Activated naive CD4-positive, alpha-beta T cell (primary cell): ENCODE measurements at regions not wholly inside any gene's neighbourhood (a gene's known extent, or its start where the extent isn't known, plus 50 kb on each side); places are given as distances from the start of the nearest gene placed in this dataset.

Source experiments
- DNase-seq, 4 experiments: peaks; one replicate each; lab custom pipeline; 2025; lab: John Stamatoyannopoulos, UW

GRCh38 chr2:42932271-42933151 is 140.1 kb upstream of the HAAO start:
- DNase-seq = no peak

GRCh38 chr2:42931818-42932195 is 139.4 kb upstream of the HAAO start:
- DNase-seq = no peak

DNA sequence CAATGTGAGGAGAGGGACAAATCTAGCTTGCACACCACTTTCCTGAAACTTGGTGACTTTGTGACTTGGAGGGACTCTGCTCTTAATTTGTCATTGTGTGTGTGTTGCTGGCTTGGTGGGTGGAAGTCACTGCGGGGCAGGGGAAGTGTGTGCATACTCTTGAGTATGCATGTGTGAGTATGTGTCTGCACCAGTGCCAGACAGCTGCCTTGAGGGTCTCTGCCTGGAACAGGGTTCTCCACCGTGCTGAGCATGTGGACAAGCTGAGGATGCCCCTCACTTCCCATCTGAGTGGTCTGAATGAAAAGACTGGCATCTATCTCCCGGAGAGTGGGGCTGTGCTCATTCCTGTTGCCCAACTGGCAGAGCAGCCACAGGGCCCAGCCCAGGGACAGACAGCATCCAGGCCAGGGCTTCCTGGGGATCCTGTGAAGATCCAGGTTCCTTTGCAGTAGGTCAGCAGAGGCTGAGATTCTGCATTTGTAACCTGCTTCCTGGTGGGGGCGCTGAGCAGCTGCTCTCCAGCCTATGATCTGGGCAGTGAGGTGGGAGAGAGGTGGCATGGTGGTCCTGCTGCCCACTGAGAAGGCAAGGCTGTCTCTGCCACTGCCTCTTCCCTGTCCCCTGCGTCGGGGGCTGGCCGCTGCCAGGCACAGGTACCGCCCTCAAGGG is 138.9 kb upstream of the HAAO start:
- no peak for DNase-seq

DNA sequence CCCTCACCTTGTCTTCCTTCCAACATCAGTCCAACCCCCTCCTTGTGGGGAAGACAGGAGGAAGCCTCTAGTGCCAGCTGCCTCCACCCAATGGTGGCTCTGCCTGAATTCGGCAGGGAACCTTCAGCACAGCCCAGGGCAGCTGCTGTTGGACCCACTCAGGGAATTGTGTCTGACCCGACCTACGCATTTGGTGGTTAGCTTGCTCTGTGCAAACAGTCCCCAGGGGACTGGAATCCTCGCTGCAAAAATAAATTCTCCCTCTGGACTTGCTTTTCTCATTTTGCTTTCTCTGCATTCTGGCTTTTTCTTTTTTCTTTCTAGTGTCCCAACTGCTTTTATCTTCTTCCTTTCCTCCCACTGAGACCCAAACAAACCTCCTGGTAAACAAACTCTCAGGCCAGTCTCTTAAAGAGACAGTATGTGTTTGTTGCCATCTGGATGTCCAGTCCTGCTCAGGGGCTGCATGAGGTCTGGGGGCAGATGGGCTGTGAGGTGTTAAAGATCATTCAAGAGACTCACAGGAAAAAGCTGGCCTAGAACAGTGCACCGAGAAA is 137.7 kb upstream of the HAAO start:
- no peak for DNase-seq

DNA sequence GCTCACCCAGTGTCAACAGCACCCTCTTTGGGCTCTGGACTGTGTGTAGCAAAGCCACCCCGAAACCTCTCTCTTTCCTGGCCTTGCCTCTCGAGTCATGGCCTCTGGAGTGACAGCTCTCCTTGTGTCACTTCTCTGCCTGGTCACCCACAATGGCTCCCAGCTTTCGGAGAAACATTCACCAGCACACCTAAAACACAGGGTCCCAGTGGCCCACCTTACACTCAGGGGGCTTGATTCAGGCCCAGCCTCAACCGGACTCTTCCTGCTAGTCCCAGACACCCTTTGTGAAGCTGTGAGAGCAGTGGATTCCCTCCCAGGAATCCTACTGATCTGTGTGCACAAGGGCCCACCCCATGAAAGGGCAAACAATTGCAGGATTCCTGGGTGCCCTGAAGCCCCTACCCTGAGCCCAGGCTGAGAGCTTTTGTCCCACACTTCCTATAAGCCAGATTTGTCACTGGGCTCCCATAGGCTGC is 137.2 kb upstream of the HAAO start:
- no peak for DNase-seq

- no peak for DNase-seq
These were observed 136.5 kb upstream of the HAAO start for GRCh38 chr2:42928692-42929545.

GRCh38 chr2:42928161-42928691 is 135.8 kb upstream of the HAAO start:
- DNase-seq = no peak

- DNase-seq = no peak
These were observed 135.2 kb upstream of the HAAO start for GRCh38 chr2:42927334-42928160.

DNA sequence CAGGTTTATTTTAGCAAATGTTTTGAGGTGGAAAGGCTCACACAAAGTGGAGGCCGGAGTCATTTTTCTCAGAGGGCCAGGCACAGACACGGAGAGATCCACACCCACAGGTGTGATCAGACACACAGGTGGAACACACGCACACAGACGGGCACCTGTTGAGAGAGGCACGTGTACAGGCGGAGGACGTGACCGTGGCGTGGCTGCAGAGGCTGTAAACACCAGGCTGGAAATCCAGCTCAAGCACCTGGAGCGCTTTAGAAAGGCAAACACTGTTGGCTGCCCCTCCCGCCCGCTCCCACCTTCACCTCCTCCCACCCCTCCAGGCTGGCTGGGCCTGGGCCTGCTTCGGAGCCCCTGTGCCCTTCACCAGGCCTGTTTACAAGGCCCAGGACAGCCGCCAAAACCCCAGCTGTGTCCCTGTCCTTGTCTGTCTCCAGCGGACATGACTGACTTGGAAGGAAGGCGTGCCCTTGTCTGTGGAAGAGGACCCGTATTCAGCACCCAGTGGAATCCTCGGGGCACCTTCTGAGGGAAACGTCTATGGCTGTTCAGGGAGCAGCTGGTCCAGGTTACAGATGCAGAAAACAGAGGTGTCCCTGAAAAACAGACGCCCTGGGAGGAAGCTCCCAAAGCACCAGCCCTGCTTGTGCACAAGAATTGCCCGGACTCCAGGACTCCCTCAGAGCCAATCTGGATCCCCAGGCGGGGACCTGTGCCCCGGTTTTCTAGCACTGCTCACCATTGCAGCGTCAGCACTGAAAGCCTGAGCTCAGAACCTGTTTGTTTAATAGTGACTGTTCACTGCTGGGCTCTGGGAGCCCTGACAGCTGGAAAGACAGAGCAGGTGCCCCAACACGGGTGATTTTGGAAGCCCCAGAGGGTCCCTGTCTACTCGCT is 134.3 kb upstream of the HAAO start:
- DNase-seq = no peak

GRCh38 chr2:42925742-42926433 is 133.5 kb upstream of the HAAO start:
- no peak for DNase-seq

- no peak for DNase-seq
These were observed 132.1 kb upstream of the HAAO start for GRCh38 chr2:42924418-42924886.

DNA sequence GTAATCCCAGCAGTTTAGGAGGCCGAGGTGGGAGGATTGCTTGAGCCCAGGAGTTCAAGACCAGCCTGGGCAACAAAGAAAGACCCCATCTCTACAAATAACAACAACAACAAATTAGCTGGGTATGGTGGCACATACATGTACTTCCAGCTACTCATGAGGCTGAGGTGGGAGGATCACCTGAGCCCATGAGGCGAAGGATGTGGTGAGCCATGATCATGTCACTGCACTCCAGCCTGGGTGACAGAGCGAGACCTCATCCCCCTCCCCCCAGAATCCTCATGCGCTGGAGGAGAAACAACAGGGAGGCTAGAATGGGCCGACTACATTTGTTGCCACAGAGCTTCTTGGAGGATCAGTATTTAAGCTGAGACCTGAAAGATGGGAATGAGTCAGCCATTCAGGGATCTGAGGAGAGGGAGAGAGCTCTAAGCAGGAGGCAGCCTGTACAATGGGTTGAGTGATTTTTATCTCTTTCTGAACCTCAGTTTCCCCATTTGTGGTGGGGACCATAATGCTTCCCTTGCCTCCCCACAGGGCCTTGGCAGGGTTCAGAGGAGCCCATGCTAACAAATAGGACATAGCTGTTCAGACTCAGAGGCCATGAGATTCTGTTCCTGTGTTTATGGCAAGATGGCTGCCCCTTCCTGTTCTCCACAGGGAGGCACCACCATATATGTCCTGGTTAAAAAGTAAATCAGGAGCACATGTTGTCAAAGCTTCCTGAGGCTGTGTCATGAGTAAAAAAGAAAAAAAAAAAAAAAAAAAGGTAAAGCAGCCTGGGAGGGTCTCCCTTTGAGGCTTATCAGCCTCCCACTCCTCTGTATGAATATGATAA is 131.4 kb upstream of the HAAO start:
- DNase-seq = no peak

GRCh38 chr2:42922790-42923579 is 130.6 kb upstream of the HAAO start:
- DNase-seq = no peak

DNA sequence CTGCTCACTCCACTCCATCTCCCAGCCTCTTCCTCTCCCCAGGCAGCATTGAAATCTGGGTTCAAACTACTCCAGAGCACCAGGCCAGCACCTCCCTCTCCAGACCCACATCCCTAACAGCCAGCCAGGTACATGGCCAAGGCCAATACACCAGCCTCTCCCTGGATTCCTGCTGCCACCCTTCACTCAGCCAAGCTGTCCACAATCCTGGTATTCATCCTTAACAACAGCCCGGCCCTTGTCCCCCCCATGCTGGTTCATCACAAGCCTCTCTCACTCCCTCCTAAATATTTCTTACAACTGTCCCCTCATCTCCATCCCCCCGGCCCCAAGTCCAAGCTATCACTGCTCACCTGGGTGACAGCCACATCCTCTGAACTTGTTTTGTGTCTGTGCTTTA is 129.9 kb upstream of the HAAO start:
- DNase-seq = no peak

GRCh38 chr2:42921721-42922120 is 129.3 kb upstream of the HAAO start:
- DNase-seq = no peak

GRCh38 chr2:42921147-42921520 is 128.8 kb upstream of the HAAO start:
- no peak for DNase-seq

- no peak for DNase-seq
These were observed 128.2 kb upstream of the HAAO start for GRCh38 chr2:42920446-42921146.
